Osteoblast (primary cell): ENCODE measurements at regions not wholly inside any gene's neighbourhood (a gene's known extent, or its start where the extent isn't known, plus 50 kb on each side); places are given as distances from the start of the nearest gene placed in this dataset.

Source experiments
- DNase-seq: peaks from one replicate; pipeline ENCODE4 v3.0.0; 2011; ENCODE audit warnings: low spot score, mixed read lengths; ENCODE audit not compliant: insufficient read length; ENCODE audit errors: missing footprints
- H2AFZ ChIP-seq: 2 replicates; pipeline ENCODE4 v1.6.0; 2011; ENCODE audit warnings: mild to moderate bottlenecking, low read length
- H3K27ac ChIP-seq: 2 replicates; pipeline ENCODE4 v1.5.1; 2011; ENCODE audit warnings: mild to moderate bottlenecking, low read depth, low read length, moderate library complexity
- H3K27me3 ChIP-seq: 2 replicates; pipeline ENCODE4 v1.6.0; 2012; ENCODE audit warnings: mild to moderate bottlenecking, control low read depth, inconsistent platforms, low read length, moderate library complexity; ENCODE audit not compliant: insufficient read depth
- H3K36me3 ChIP-seq: 2 replicates; pipeline ENCODE4 v1.5.1; 2011; ENCODE audit warnings: mild to moderate bottlenecking, low read length, control low read depth, moderate library complexity; ENCODE audit not compliant: insufficient read depth
- H3K4me1 ChIP-seq: 2 replicates; pipeline ENCODE4 v1.5.1; 2011; ENCODE audit warnings: mild to moderate bottlenecking, low read length, control low read depth, moderate library complexity; ENCODE audit not compliant: insufficient read depth
- H3K4me2 ChIP-seq: 2 replicates; pipeline ENCODE4 v1.6.0; 2011; ENCODE audit warnings: mild to moderate bottlenecking, low read length; ENCODE audit not compliant: insufficient read depth
- H3K4me3 ChIP-seq: fragments of 200-600 bp; sonication (generic); 3 replicates; pipeline ENCODE4 v1.5.1; 2012; ENCODE audit warnings: mild to moderate bottlenecking, low read length, inconsistent platforms; ENCODE audit not compliant: insufficient read depth
- H3K79me2 ChIP-seq: 2 replicates; pipeline ENCODE4 v1.6.0; 2012; ENCODE audit warnings: mild to moderate bottlenecking, low read length, control low read depth, inconsistent platforms; ENCODE audit not compliant: insufficient read depth
- H3K9me3 ChIP-seq: 2 replicates; pipeline ENCODE4 v1.5.1; 2011; ENCODE audit warnings: low read depth, low read length, control low read depth
- H4K20me1 ChIP-seq: 2 replicates; pipeline ENCODE4 v1.6.0; 2012; ENCODE audit warnings: mild to moderate bottlenecking, low read length, control low read depth; ENCODE audit not compliant: insufficient read depth
- TF ChIP-seq, protein P1 (sequence below): IDR thresholded peaks from 2 replicates; pipeline ENCODE4 v1.5.1; 2011; ENCODE audit warnings: mild to moderate bottlenecking, low read depth, low read length, moderate library complexity; ENCODE audit errors: extremely low read depth

DNA sequence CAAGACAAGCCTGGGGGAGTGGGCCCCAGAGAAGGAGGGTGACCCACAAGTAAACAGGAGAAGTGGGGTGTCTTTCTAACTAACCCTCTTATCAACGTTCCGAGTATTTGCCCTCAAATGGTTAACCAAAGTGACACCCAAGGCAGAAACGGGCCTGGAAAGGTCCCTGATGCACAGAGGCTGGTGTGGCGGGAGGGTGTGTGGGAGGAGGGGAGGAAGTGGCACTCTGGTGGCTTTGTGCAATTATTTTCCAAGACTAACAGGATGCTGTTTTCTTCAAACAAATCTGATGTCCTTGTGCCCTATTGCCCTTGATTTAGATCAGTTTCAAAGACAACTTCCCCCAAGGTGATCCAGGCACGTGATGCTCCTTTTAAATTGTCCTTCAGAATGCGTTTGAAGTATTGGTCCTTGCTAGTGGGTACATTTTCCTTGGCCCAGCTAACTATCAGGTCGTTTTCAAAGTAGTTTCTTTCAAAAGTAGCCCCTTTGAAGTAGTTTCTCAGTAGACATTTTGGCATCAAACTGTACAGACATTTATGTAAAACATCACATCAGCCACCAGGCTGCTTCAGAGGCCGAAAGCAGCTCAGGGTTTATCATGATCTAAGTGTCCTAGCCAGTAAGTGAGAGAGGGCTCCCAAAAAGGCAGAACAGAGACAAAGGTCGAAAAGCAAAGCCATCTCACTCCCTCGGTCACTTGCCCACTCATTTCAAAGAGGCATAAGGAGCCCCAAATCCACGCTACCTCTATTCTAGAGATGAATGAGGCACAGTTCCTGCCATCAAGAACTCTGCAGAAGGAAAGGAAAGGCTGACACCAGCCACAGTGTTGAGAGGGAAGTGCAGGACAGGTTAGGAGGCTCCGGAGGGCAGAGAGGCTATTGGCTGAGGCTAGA lies 371.1 kb upstream of the ID2 start:
- Histone ChIP-seq H3K79me2 (no peaks in the 10 kb centered on the region), H3K9me3 (no peaks in the 10 kb centered on the region), H3K27ac (no peak overlapping the region)

DNA sequence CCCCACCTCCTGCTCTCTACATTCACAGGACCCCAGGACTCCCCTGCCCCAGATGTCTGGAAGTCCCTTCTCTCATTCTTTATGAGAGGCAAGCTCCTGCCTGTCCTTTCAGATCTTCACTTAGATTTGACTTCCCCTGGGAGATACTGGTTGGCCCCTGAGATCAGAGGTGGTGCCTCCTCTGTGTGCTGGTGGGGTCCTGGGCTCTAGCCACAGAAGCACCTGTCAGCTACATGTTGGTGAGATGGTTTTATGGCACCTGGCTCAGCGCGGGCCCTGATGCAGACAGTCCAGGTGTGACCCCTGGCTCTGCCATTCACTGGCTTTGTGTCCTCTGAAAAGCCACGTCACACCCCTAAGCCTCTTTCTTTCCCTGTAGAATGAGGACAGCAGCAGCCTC lies 369.6 kb upstream of the ID2 start:
- DNase-seq = no peak
- H3K36me3 ChIP-seq = no peaks in the 10 kb centered on the region
- no peaks in the 10 kb centered on the region for H3K4me1 ChIP-seq
- no peak overlapping the region for H3K27ac ChIP-seq
- H3K9me3 ChIP-seq = no peaks in the 10 kb centered on the region
- H3K79me2 ChIP-seq = no peaks in the 10 kb centered on the region
- no peaks in the 10 kb centered on the region for H4K20me1 ChIP-seq
- TF ChIP-seq, protein P1, sequence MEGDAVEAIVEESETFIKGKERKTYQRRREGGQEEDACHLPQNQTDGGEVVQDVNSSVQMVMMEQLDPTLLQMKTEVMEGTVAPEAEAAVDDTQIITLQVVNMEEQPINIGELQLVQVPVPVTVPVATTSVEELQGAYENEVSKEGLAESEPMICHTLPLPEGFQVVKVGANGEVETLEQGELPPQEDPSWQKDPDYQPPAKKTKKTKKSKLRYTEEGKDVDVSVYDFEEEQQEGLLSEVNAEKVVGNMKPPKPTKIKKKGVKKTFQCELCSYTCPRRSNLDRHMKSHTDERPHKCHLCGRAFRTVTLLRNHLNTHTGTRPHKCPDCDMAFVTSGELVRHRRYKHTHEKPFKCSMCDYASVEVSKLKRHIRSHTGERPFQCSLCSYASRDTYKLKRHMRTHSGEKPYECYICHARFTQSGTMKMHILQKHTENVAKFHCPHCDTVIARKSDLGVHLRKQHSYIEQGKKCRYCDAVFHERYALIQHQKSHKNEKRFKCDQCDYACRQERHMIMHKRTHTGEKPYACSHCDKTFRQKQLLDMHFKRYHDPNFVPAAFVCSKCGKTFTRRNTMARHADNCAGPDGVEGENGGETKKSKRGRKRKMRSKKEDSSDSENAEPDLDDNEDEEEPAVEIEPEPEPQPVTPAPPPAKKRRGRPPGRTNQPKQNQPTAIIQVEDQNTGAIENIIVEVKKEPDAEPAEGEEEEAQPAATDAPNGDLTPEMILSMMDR = no peak
- H3K4me3 ChIP-seq = no peak overlapping the region
- no peak overlapping the region for H3K4me2 ChIP-seq
- H2AFZ ChIP-seq = no peak overlapping the region
- H3K27me3 ChIP-seq = peaks cover 3% of the 10 kb centered on the region

More for the DNA sequence above, 371.1 kb upstream of the ID2 start:
- Histone ChIP-seq H3K27me3 (peaks cover 3% of the 10 kb centered on the region), H3K4me3 (no peak overlapping the region), H4K20me1 (no peaks in the 10 kb centered on the region), H2AFZ (no peak overlapping the region), H3K4me1 (no peaks in the 10 kb centered on the region), H3K4me2 (no peak overlapping the region), H3K36me3 (no peaks in the 10 kb centered on the region)
- DNase-seq = no peak
- TF ChIP-seq, protein P1 = no peak

DNA sequence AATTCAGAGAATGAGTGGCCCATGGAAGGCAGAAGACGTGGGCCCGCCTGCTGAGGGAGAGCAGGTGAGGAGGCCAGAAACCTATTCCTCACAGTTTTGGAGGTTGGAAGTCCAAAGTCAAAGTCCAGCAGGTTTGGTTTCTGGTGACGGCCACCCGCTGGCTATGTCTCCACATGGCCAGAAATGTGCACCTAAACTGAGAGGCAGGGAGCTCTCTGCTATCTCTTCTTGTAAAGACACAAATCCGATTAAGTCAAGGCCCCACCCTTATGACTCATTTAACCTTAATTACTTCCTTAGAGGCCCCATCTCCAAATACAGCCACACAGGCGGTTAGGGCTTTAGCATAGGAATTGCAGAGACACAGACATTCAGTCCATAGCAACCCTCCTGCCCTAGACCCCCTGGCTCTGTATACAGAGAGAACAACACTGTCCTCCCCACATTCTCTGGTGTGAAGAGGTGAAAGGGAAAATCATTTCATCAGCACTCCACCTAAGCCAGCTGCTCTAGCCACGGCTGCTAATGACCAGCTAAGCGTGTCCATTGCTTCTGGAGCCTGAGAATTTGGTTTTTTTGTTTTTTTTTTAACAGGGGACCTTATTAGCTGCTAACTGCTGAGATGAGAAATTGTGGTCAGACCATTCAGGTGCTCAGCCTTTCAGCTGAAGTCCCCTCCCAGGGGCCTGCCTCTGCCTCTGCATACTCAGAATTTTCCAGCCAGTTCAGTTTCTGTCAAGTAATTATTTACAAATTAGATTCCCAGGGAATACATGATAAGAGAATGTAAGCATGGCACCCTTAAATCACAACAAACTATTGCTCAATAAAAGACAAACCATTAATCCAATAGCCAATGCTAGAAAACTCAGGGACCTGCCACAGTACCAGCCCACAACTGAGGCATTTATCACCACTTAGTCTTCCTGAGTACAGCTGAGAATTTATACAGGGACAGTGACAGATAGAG lies 368.7 kb upstream of the ID2 start:
- no peak overlapping the region for H2AFZ ChIP-seq
- no peaks in the 10 kb centered on the region for H4K20me1 ChIP-seq
- H3K4me1 ChIP-seq = no peaks in the 10 kb centered on the region
- H3K4me2 ChIP-seq = no peak overlapping the region
- TF ChIP-seq, protein P1 = no peak
- H3K27me3 ChIP-seq = peaks cover 3% of the 10 kb centered on the region
- no peaks in the 10 kb centered on the region for H3K9me3 ChIP-seq
- DNase-seq = no peak
- no peak overlapping the region for H3K27ac ChIP-seq
- H3K36me3 ChIP-seq = no peaks in the 10 kb centered on the region
- no peak overlapping the region for H3K4me3 ChIP-seq
- no peaks in the 10 kb centered on the region for H3K79me2 ChIP-seq

DNA sequence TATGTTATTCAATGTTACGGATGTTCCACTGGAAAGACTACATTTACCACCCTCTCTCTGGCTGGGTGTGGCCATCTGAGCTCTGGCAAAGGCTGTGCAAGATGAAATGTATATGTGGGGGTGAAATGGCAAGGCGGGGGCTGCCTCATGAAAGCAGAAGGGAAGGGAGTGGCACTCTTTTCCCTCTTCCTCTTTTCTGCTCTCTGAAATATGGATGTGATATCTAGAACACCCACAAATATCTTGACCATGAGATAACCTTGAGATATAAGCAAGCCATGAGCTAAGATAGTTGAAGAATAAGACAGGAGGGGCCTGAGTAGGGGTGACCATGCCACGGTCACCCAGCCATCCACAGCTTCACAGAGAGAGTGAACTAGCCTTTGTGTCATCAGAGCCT lies 367.8 kb upstream of the ID2 start:
- no peaks in the 10 kb centered on the region for H3K36me3 ChIP-seq
- H3K9me3 ChIP-seq = no peaks in the 10 kb centered on the region
- TF ChIP-seq, protein P1 = no peak
- H3K4me3 ChIP-seq = no peak overlapping the region
- H2AFZ ChIP-seq = no peak overlapping the region
- H4K20me1 ChIP-seq = no peaks in the 10 kb centered on the region
- H3K4me2 ChIP-seq = no peak overlapping the region
- H3K27me3 ChIP-seq = peaks cover 3% of the 10 kb centered on the region
- H3K27ac ChIP-seq = no peak overlapping the region
- DNase-seq = no peak
- H3K4me1 ChIP-seq = no peaks in the 10 kb centered on the region
- H3K79me2 ChIP-seq = no peaks in the 10 kb centered on the region
